Spleen (tissue), 11 donors: ENCODE measurements at regions not wholly inside any gene's neighbourhood (a gene's known extent, or its start where the extent isn't known, plus 50 kb on each side); places are given as distances from the start of the nearest gene placed in this dataset.

ENCODE experiments used
- DNase-seq: peaks from one replicate; pipeline ENCODE4 v3.0.0-alpha.2; 2020
- H3K27ac ChIP-seq, 8 donors: fragments of 200-600 bp; sonication (generic) in 7 of 8; 1 replicate in 4 of 8; 2 replicates in 4 of 8; pipeline versions ENCODE4 v1.5.0 to v1.8.0; 2016 to 2021; ENCODE audit warnings: inconsistent platforms in 4 of 8, mild to moderate bottlenecking in 4 of 8, moderate library complexity in 1 of 8
- H3K27me3 ChIP-seq, 7 donors: fragments of 200-600 bp; sonication (generic) in 6 of 7; replicated peaks in 1 of 7; 1 replicate in 4 of 7; 2 replicates in 3 of 7; pipeline versions ENCODE4 v1.5.0 to v1.8.0; 2016 to 2021; ENCODE audit warnings: inconsistent platforms in 3 of 7, mild to moderate bottlenecking in 1 of 7
- H3K36me3 ChIP-seq, 6 donors: fragments of 200-600 bp; sonication (generic) in 5 of 6; 1 replicate in 4 of 6; 2 replicates in 2 of 6; pipeline versions ENCODE4 v1.5.0 to v1.8.0; 2016 to 2021; ENCODE audit warnings: inconsistent platforms in 2 of 6
- H3K4me1 ChIP-seq, 6 donors: fragments of 200-600 bp; sonication (generic) in 5 of 6; 1 replicate in 3 of 6; 2 replicates in 3 of 6; pipeline versions ENCODE4 v1.5.0 to v1.8.0; 2016 to 2021; ENCODE audit warnings: inconsistent platforms in 3 of 6
- H3K4me3 ChIP-seq, 8 donors: fragments of 200-600 bp; sonication (generic) in 7 of 8; 1 replicate in 4 of 8; 2 replicates in 4 of 8; pipeline versions ENCODE4 v1.5.0 to v1.8.0; 2016 to 2021; ENCODE audit warnings: inconsistent platforms in 4 of 8, mild to moderate bottlenecking in 4 of 8, moderate library complexity in 2 of 8
- H3K9me3 ChIP-seq, 8 donors: fragments of 200-600 bp; sonication (generic) in 7 of 8; 1 replicate in 4 of 8; 2 replicates in 4 of 8; pipeline versions ENCODE4 v1.5.0 to v1.8.0; 2016 to 2021; ENCODE audit warnings: inconsistent platforms in 4 of 8
- CTCF ChIP-seq, 11 experiments: fragments of 200-600 bp in 7 of 11; fragments of 450-650 bp in 4 of 11; sonication (generic) in 4 of 11; IDR thresholded peaks in 8 of 11; conservative IDR thresholded peaks in 3 of 11; 1 replicate in 7 of 11; 2 replicates in 4 of 11; pipeline versions ENCODE4 v1.4.0 to v1.8.0; 2016 to 2021; ENCODE audit warnings: antibody characterized with exemption in 11 of 11, inconsistent platforms in 4 of 11, mild to moderate bottlenecking in 1 of 11
- POLR2A ChIP-seq, 3 donors: fragments of 450-650 bp; IDR thresholded peaks; one replicate each; pipeline ENCODE4 v1.5.1; 2017; ENCODE audit warnings: antibody characterized with exemption in 3 of 3, mild to moderate bottlenecking in 1 of 3
- POLR2AphosphoS5 ChIP-seq, 3 donors: sonication (generic); formaldehyde crosslinking; IDR thresholded peaks; one replicate each; pipeline ENCODE4 v1.5.1; 2017; ENCODE audit warnings: antibody characterized with exemption in 3 of 3
- WGBS, 5 donors: extraction: QIAGEN DNeasy Blood & Tissue Kit in 3 of 5; methylation state at CpG; one replicate each; pipeline versions ENCODE4 v1.1.5 to v1.1.7; 2013 to 2018; 5-methylcytosine and 5-hydroxymethylcytosine counted together
- intact Hi-C: fragments of 100-400 bp; cut with DNase I; formaldehyde crosslinking; loops from one replicate; pipeline ENCODE4 v1.15.0; 2023; ENCODE audit warnings: low total_unique reads
- donor health status: healthy with polysubstance abuse.
- donor health status: DM: no; HTN: no; CAD: no; lungs with moderate emphysema.
- donor health status: DM: no; HTN: no; CAD: no.
- donor health status: Bipolar disorder and iron deficiency.
- donor health status: healthy.
- donor health status: DM: no; HTN: no; CAD: no.
- donor health status: DM: yes; HTN: yes; CAD: no.

- no peak overlapping the region for H3K4me3 ChIP-seq
- H3K27ac ChIP-seq = no peak overlapping the region
- TF ChIP-seq POLR2A (IDR thresholded peaks at IDR 0.05) (no peak), CTCF (IDR thresholded peaks at IDR 0.05 in 8 of 11, conservative IDR thresholded peaks at IDR 0.05 in 3 of 11) (no peak), POLR2AphosphoS5 (IDR thresholded peaks at IDR 0.05) (no peak)
- no peak for DNase-seq
- no peaks in the 10 kb centered on the region for H3K36me3 ChIP-seq
- intact Hi-C loops = no loop called here
- H3K4me1 ChIP-seq = no peaks in the 10 kb centered on the region
- peaks cover 0 to 40% (median 26%) of the 10 kb centered on the region in 8 donors for H3K9me3 ChIP-seq
- H3K27me3 ChIP-seq = no peaks in the 10 kb centered on the region
These were observed 486.6 kb downstream of the SQOR start for GRCh38 chr15:46121441-46121840.

GRCh38 chr15:46126581-46126980 is 491.8 kb downstream of the SQOR start:
- no peaks in the 10 kb centered on the region for H3K4me1 ChIP-seq
- no peak for DNase-seq
- no peak overlapping the region for H3K4me3 ChIP-seq
- H3K36me3 ChIP-seq = no peaks in the 10 kb centered on the region
- 87 to 96% (median 88%) methylated on average over 3 of the region's 3 CpGs for WGBS, 5 donors
- H3K27ac ChIP-seq = no peak overlapping the region
- H3K27me3 ChIP-seq = no peaks in the 10 kb centered on the region
- intact Hi-C loops = no loop called here
- peaks cover 0 to 53% (median 38%) of the 10 kb centered on the region in 8 donors for H3K9me3 ChIP-seq
- TF ChIP-seq CTCF (IDR thresholded peaks at IDR 0.05 in 8 of 11, conservative IDR thresholded peaks at IDR 0.05 in 3 of 11) = no peak
- no peak for TF ChIP-seq POLR2AphosphoS5 (IDR thresholded peaks at IDR 0.05)
- TF ChIP-seq POLR2A (IDR thresholded peaks at IDR 0.05) = no peak

- Histone ChIP-seq H3K27ac (no peak overlapping the region), H3K4me3 (no peak overlapping the region), H3K27me3 (no peaks in the 10 kb centered on the region), H3K36me3 (no peaks in the 10 kb centered on the region), H3K4me1 (no peaks in the 10 kb centered on the region), H3K9me3 (peaks cover 0 to 56% (median 37%) of the 10 kb centered on the region in 8 donors)
- no peak for DNase-seq
- 56 to 93% (median 84%) methylated on average over 3 of the region's 3 CpGs for WGBS, 5 donors
- intact Hi-C loops = no loop called here
- TF ChIP-seq CTCF (IDR thresholded peaks at IDR 0.05 in 8 of 11, conservative IDR thresholded peaks at IDR 0.05 in 3 of 11) (no peak), POLR2A (IDR thresholded peaks at IDR 0.05) (no peak), POLR2AphosphoS5 (IDR thresholded peaks at IDR 0.05) (no peak)
These were observed 492.6 kb downstream of the SQOR start for GRCh38 chr15:46127361-46127874.

GRCh38 chr15:46129145-46129544 is 494.3 kb downstream of the SQOR start:
- Histone ChIP-seq H3K36me3 (no peaks in the 10 kb centered on the region), H3K27ac (no peak overlapping the region), H3K4me1 (no peaks in the 10 kb centered on the region), H3K4me3 (no peak overlapping the region), H3K9me3 (peaks cover 0 to 50% (median 27%) of the 10 kb centered on the region in 8 donors), H3K27me3 (no peaks in the 10 kb centered on the region)
- no peak for DNase-seq
- 62 to 86% (median 73%) methylated on average over 1 of the region's 1 CpG for WGBS, 5 donors
- intact Hi-C loops = no loop called here
- TF ChIP-seq POLR2A (IDR thresholded peaks at IDR 0.05) = no peak

GRCh38 chr15:46131876-46132275 is 497.0 kb downstream of the SQOR start:
- intact Hi-C loops = no loop called here
- 76 to 91% (median 84%) methylated on average over 6 of the region's 6 CpGs for WGBS, 5 donors
- DNase-seq = no peak

More at GRCh38 chr15:46131876-46132275, 497.0 kb downstream of the SQOR start:
- H3K27me3 ChIP-seq = no peaks in the 10 kb centered on the region
- H3K4me3 ChIP-seq = no peak overlapping the region
- TF ChIP-seq CTCF (IDR thresholded peaks at IDR 0.05 in 8 of 11, conservative IDR thresholded peaks at IDR 0.05 in 3 of 11) = no peak
- no peak for TF ChIP-seq POLR2A (IDR thresholded peaks at IDR 0.05)
- no peak for TF ChIP-seq POLR2AphosphoS5 (IDR thresholded peaks at IDR 0.05)
- no peaks in the 10 kb centered on the region for H3K4me1 ChIP-seq
- H3K9me3 ChIP-seq = peaks cover 0 to 64% (median 42%) of the 10 kb centered on the region in 8 donors
- H3K36me3 ChIP-seq = no peaks in the 10 kb centered on the region
- H3K27ac ChIP-seq = no peak overlapping the region
